ENCODE measurements at regions not wholly inside any gene's neighbourhood (a gene's known extent, or its start where the extent isn't known, plus 50 kb on each side); places are given as distances from the start of the nearest gene placed in this dataset.

GRCh38 chr20:39623584-39624234 is 661.6 kb downstream of the DHX35 start:
- H3K9me3 Mint-ChIP-seq, result no peaks in the 10 kb centered on the region; the same call in 2 of the 3 replicates
- H2AFZ ChIP-seq, result no peak overlapping the region
- H3K27me3 ChIP-seq (ENCODE audit: insufficient read depth), result no peaks in the 10 kb centered on the region
- no peak overlapping the region for H3K4me3 ChIP-seq
- H3K36me3 Mint-ChIP-seq (ENCODE audit: low read depth), result no peaks in the 10 kb centered on the region
- H3F3A ChIP-seq (replicated peaks; ENCODE audit: low read depth), result no peaks in the 10 kb centered on the region
- no peak overlapping the region for H3K4me2 ChIP-seq
- H3K4me1 Mint-ChIP-seq, result peaks cover 3% of the 10 kb centered on the region; the same call in 2 of the 3 replicates
- no peak overlapping the region for H3K4me3 Mint-ChIP-seq
- no peak overlapping the region for H3K27ac Mint-ChIP-seq
- no peaks in the 10 kb centered on the region for H4K20me1 ChIP-seq (replicated peaks; ENCODE audit: insufficient read depth)
- TF ChIP-seq ZNF462 (CRISPR knock-in tag; IDR thresholded peaks at IDR 0.05) (no peak), ETS1 (IDR thresholded peaks at IDR 0.05) (no peak), CTCF (conservative IDR thresholded peaks at IDR 0.05; ENCODE audit: low read depth in 2 of 2) (no peak), POLR2AphosphoS5 (IDR thresholded peaks at IDR 0.05; ENCODE audit: low read depth) (no peak), ZNF331 (CRISPR knock-in tag; IDR thresholded peaks at IDR 0.05; ENCODE audit: low read depth) (no peak), CREB1 (CRISPR knock-in tag; IDR thresholded peaks at IDR 0.05; ENCODE audit: low read depth) (no peak), NANOG (IDR thresholded peaks at IDR 0.05; ENCODE audit: borderline replicate concordance) (no peak), EZH2 (IDR thresholded peaks at IDR 0.05; ENCODE audit: low read depth, unreplicated experiment) (no peak), REST (IDR thresholded peaks at IDR 0.05; ENCODE audit: unreplicated experiment) (no peak), STAT1 (IDR thresholded peaks at IDR 0.05; ENCODE audit: unreplicated experiment) (no peak), EZH2phosphoT487 (IDR thresholded peaks at IDR 0.05; ENCODE audit: unreplicated experiment) (no peak), JUNB (IDR thresholded peaks at IDR 0.05; ENCODE audit: unreplicated experiment) (no peak), ZNF114 (CRISPR knock-in tag; IDR thresholded peaks at IDR 0.05) (no peak)
- DNase-seq (ENCODE audit: low spot score) (no peak), ATAC-seq (no peak)
- H3K36me3 ChIP-seq (ENCODE audit: insufficient read depth), result no peaks in the 10 kb centered on the region
- H3K79me2 ChIP-seq (replicated peaks; ENCODE audit: insufficient read depth), result no peaks in the 10 kb centered on the region
- H3K9me2 ChIP-seq (ENCODE audit: insufficient read depth), result peaks cover 14% of the 10 kb centered on the region
- no peaks in the 10 kb centered on the region for H3K27me3 Mint-ChIP-seq (ENCODE audit: insufficient read depth, low read depth, poor library complexity)
- H3K4me1 ChIP-seq (ENCODE audit: insufficient read depth), result no peaks in the 10 kb centered on the region
- H3K27ac ChIP-seq (ENCODE audit: low read depth), result no peak overlapping the region
